Choroid plexus epithelial cell (primary cell): ENCODE measurements at regions not wholly inside any gene's neighbourhood (a gene's known extent, or its start where the extent isn't known, plus 50 kb on each side); places are given as distances from the start of the nearest gene placed in this dataset.

Experiments used
- DNase-seq: peaks from one replicate; pipeline ENCODE4 v3.0.0-alpha.2; 2010; ENCODE audit warnings: low read depth
- H3K4me3 ChIP-seq: 2 replicates; pipeline ENCODE4 v1.5.1; 2011; ENCODE audit warnings: low read depth, mild to moderate bottlenecking, control low read depth, low read length, moderate library complexity
- TF ChIP-seq, protein P1 (sequence below): conservative IDR thresholded peaks from 2 replicates; pipeline ENCODE4 v1.5.1; 2011; ENCODE audit warnings: low read depth, mild to moderate bottlenecking, control low read depth, inconsistent platforms, low read length, moderate library complexity

DNA sequence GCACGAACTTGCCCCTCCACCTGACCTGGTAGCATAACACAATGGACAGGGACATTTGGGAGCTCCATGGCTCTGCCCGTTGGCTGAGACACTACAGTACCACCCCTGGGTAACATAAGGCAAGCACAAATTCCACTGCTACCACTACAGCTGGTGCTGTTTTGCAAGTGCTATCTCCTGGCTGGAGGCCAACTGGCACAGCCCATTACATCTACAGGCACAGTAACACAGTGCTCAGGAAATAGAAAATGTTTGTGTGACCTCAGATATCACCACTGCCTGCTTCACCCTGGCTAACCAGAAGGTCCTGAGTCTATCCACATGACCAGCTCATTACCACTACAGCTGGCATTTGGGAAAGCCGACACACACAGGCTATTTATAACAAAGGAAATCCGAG, 631.1 kb upstream of the MBL2 start:
- DNase-seq = peak; percentile 8
- no peak overlapping the region for H3K4me3 ChIP-seq
- TF ChIP-seq, protein P1, sequence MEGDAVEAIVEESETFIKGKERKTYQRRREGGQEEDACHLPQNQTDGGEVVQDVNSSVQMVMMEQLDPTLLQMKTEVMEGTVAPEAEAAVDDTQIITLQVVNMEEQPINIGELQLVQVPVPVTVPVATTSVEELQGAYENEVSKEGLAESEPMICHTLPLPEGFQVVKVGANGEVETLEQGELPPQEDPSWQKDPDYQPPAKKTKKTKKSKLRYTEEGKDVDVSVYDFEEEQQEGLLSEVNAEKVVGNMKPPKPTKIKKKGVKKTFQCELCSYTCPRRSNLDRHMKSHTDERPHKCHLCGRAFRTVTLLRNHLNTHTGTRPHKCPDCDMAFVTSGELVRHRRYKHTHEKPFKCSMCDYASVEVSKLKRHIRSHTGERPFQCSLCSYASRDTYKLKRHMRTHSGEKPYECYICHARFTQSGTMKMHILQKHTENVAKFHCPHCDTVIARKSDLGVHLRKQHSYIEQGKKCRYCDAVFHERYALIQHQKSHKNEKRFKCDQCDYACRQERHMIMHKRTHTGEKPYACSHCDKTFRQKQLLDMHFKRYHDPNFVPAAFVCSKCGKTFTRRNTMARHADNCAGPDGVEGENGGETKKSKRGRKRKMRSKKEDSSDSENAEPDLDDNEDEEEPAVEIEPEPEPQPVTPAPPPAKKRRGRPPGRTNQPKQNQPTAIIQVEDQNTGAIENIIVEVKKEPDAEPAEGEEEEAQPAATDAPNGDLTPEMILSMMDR = no peak

DNA sequence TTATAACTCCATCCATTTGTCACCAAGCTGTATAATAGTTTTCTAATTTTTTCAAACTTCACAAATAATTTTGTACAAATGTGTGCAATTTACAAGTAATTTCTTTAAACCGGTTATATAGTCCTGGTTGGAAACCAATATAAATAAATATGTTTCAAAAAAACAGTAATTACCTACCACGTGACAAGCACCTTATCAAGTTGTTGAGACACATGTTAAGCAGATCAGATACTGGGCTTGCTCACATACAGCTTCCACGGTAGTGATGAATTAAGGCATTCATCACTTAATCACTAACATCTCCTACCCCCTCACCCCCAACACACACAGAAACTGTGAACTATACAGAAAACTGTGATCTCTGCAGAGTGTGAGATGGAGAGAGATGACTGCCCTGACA, 630.0 kb upstream of the MBL2 start:
- H3K4me3 ChIP-seq = no peak overlapping the region
- TF ChIP-seq, protein P1 = no peak
- DNase-seq = no peak

DNA sequence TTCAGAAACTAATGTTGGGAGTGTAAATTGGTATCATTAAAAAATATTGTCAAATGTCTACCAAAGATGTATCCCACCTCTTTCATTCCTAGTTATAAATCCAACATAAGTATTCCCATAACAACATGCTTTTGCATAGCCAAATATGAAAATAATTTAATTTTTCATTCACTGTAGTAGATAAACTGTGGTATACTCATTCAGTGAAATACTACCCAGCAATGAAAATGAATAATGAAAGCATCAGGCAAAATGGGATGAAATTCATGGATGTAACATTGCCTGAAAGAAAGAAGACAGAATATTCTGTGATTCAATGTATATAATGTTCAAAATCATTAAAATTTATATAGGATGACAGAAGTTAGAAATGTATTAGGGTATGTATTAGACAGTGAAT, 629.0 kb upstream of the MBL2 start:
- DNase-seq = no peak
- TF ChIP-seq, protein P1 = no peak
- H3K4me3 ChIP-seq = no peak overlapping the region

DNA sequence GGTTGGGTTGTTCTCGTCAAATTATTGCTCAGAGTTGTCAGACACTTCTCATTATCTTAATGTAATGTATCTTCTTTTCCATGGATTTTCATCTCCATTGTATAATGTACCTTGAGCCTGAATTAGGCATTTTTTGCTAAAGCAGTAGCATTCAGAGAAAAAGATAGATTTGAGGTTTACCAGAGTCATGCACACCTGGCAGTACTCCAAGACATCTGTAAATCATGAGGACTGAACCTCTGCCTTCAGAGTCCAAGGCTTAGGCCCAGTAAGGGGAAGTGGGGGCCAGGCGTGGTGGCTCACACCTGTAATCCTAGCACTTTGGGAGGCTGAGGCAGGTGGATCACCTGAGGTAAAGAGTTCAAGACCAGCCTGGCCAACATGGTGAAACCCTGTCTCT, 624.3 kb upstream of the MBL2 start:
- peak; percentile 9 for DNase-seq
- no peak overlapping the region for H3K4me3 ChIP-seq
- TF ChIP-seq, protein P1 = no peak

DNA sequence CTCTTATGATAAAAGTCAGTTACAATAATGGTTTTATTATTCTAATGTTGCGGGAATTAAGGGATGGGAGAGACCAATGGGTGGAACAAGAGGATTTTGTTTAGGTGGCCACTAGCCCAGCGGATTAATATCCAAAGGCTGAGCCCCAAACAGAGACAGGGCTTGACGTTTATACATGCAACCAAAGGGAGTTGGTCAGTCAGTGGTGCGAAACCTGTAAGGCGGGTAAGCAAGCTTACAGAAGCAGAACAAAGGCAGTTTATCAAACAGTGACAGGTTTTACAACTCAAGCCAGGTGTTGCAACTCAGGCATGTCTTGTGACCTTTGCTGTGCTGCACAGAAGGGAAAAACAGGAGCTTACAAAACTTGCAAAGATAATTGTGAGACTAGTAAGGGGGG, 622.9 kb upstream of the MBL2 start:
- DNase-seq = no peak
- H3K4me3 ChIP-seq = no peak overlapping the region
- TF ChIP-seq, protein P1 = no peak

DNA sequence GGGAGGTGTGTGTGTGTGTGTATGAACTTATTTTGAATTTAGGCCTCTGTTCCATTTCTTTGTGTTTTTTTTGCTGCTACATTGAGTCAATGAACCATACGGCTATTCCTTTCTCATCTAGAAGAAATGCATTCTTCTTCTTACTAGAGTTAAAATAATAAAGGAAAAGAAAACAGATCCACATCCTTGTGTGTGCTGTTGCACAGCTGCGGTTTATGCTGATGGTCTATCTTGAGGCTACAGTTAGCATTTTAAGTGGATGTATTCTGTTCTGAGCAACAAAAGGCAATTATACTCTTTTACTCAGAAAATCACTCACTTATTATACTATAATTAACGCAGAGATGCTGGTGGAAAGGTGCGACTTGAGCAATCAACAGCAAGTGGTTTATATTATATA, 615.0 kb upstream of the MBL2 start:
- DNase-seq = peak; percentile 2

DNA sequence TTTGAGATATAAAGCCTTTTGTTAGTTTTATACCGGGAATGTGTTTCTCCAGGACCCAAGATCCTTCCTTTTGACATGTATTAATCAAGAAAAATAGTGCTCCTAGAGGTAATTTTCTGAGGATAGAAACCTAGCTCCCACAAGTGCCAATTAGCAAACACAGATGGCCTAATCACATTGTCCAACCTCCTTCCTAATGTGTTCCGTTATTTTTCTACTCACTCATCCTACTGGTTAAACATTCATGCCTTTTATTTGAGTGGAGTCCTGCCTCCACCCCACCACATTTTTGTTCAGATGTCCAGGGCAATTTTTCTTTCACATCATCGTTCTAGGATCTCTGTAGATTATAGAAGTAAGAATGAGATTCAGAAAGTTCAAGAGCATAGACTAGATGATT, 610.0 kb upstream of the MBL2 start:
- TF ChIP-seq, protein P1 = no peak
- no peak for DNase-seq
- H3K4me3 ChIP-seq = no peak overlapping the region

More for the DNA sequence above, 615.0 kb upstream of the MBL2 start:
- TF ChIP-seq, protein P1 = no peak
- no peak overlapping the region for H3K4me3 ChIP-seq
